ENCODE measurements at regions not wholly inside any gene's neighbourhood (a gene's known extent, or its start where the extent isn't known, plus 50 kb on each side); places are given as distances from the start of the nearest gene placed in this dataset.

- TF ChIP-seq CTCF (IDR thresholded peaks at IDR 0.05) (no peak), POLR2AphosphoS5 (IDR thresholded peaks at IDR 0.05) (no peak)
These were observed 403.7 kb upstream of the CITED2 start for GRCh38 chr6:139778106-139778505.
